OCI-LY1 (cell line): ENCODE measurements at regions not wholly inside any gene's neighbourhood (a gene's known extent, or its start where the extent isn't known, plus 50 kb on each side); places are given as distances from the start of the nearest gene placed in this dataset.

Experiments used
- H2AFZ ChIP-seq: fragments of 200-600 bp; sonication (generic), shearing (Covaris generic); 2 replicates; pipeline ENCODE4 v1.6.0; 2014; ENCODE audit warnings: antibody characterized with exemption, mild to moderate bottlenecking, low read length
- H3F3A ChIP-seq: fragments of 200-600 bp; sonication (generic), shearing (Covaris generic); 2 replicates; pipeline ENCODE4 v1.6.0; 2014; ENCODE audit warnings: mild to moderate bottlenecking, antibody characterized with exemption, low read length, moderate library complexity; ENCODE audit not compliant: insufficient read depth
- H3K27ac ChIP-seq: fragments of 200-600 bp; sonication (generic); 2 replicates; pipeline ENCODE4 v1.5.1; 2014; ENCODE audit warnings: low read length, mixed run types, mild to moderate bottlenecking, low read depth; ENCODE audit not compliant: poor library complexity, severe bottlenecking
- H3K27me3 ChIP-seq: fragments of 200-600 bp; sonication (generic); 2 replicates; pipeline ENCODE4 v1.6.0; 2014; ENCODE audit warnings: antibody characterized with exemption, mild to moderate bottlenecking, low read length, moderate library complexity; ENCODE audit not compliant: insufficient read depth
- H3K36me3 ChIP-seq: fragments of 200-600 bp; sonication (generic); 2 replicates; pipeline ENCODE4 v1.6.1; 2014; ENCODE audit warnings: mild to moderate bottlenecking, antibody characterized with exemption, low read length, moderate library complexity, mixed read lengths; ENCODE audit not compliant: insufficient read depth
- H3K4me1 ChIP-seq: fragments of 200-600 bp; sonication (generic); 2 replicates; pipeline ENCODE4 v1.5.1; 2014; ENCODE audit warnings: mild to moderate bottlenecking, low read length, moderate library complexity; ENCODE audit not compliant: insufficient read depth, severe bottlenecking
- H3K4me2 ChIP-seq: fragments of 200-600 bp; sonication (generic), shearing (Covaris generic); 2 replicates; pipeline ENCODE4 v1.6.1; 2014; ENCODE audit warnings: low read length
- H3K4me3 ChIP-seq: fragments of 200-600 bp; sonication (generic); 2 replicates; pipeline ENCODE4 v1.5.1; 2014; ENCODE audit warnings: low read length, low read depth, mild to moderate bottlenecking, mixed read lengths; ENCODE audit not compliant: poor library complexity, severe bottlenecking
- H3K79me2 ChIP-seq: fragments of 200-600 bp; shearing (Covaris generic); 2 replicates; pipeline ENCODE4 v1.6.1; 2016; ENCODE audit warnings: mixed run types, low read length, mixed read lengths; ENCODE audit not compliant: insufficient read depth
- H3K9ac ChIP-seq: fragments of 200-600 bp; sonication (generic), shearing (Covaris generic); 2 replicates; pipeline ENCODE4 v1.6.1; 2014; ENCODE audit warnings: mild to moderate bottlenecking, low read length, mixed read lengths
- H3K9me2 ChIP-seq: fragments of 200-600 bp; sonication (generic), shearing (Covaris generic); 2 replicates; pipeline ENCODE4 v1.6.1; 2014; ENCODE audit warnings: low read depth, mild to moderate bottlenecking, low read length, mixed read lengths
- H3K9me3 ChIP-seq: fragments of 200-600 bp; shearing (Covaris generic); 2 replicates; pipeline ENCODE4 v1.6.1; 2014; ENCODE audit warnings: low read length, mixed read lengths
- H4K20me1 ChIP-seq: fragments of 200-600 bp; sonication (generic), shearing (Covaris generic); 2 replicates; pipeline ENCODE4 v1.6.0; 2016; ENCODE audit warnings: mild to moderate bottlenecking, low read length; ENCODE audit not compliant: insufficient read depth
- CTCF ChIP-seq: fragments of 200-600 bp; sonication (generic), shearing (Covaris generic); IDR thresholded peaks from 2 replicates; pipeline ENCODE4 v1.5.1; 2017; ENCODE audit warnings: mild to moderate bottlenecking, antibody characterized with exemption, low read length, moderate library complexity, mixed read lengths
- EZH2 ChIP-seq: fragments of 200-600 bp; sonication (generic), shearing (Covaris generic); IDR thresholded peaks from 2 replicates; pipeline ENCODE4 v1.8.0; 2017; ENCODE audit warnings: borderline replicate concordance, mixed run types, mild to moderate bottlenecking, antibody characterized with exemption, low read length, moderate library complexity, mixed read lengths

GRCh38 chr15:24761704-24762302, 86.2 kb downstream of the NPAP1 start:
- TF ChIP-seq EZH2, result no peak
- TF ChIP-seq CTCF, result peak; percentile 59
- H3K4me2 ChIP-seq, result no peak overlapping the region
- no peaks in the 10 kb centered on the region for H4K20me1 ChIP-seq
- no peaks in the 10 kb centered on the region for H3K9me2 ChIP-seq
- H3K36me3 ChIP-seq, result no peaks in the 10 kb centered on the region
- H3F3A ChIP-seq, result no peaks in the 10 kb centered on the region
- H2AFZ ChIP-seq, result no peak overlapping the region
- no peak overlapping the region for H3K27ac ChIP-seq
- no peak overlapping the region for H3K4me3 ChIP-seq
- H3K9ac ChIP-seq, result no peak overlapping the region
- no peaks in the 10 kb centered on the region for H3K9me3 ChIP-seq
- H3K79me2 ChIP-seq, result no peaks in the 10 kb centered on the region
- no peaks in the 10 kb centered on the region for H3K4me1 ChIP-seq
- no peaks in the 10 kb centered on the region for H3K27me3 ChIP-seq

GRCh38 chr15:24763891-24764290, 88.3 kb downstream of the NPAP1 start:
- TF ChIP-seq CTCF (no peak), EZH2 (no peak)
- no peak overlapping the region for H3K4me2 ChIP-seq
- no peak overlapping the region for H3K9ac ChIP-seq
- no peaks in the 10 kb centered on the region for H3K4me1 ChIP-seq
- no peaks in the 10 kb centered on the region for H3F3A ChIP-seq
- H3K4me3 ChIP-seq, result no peak overlapping the region
- H3K27me3 ChIP-seq, result no peaks in the 10 kb centered on the region
- H3K36me3 ChIP-seq, result no peaks in the 10 kb centered on the region
- no peaks in the 10 kb centered on the region for H3K79me2 ChIP-seq
- no peak overlapping the region for H3K27ac ChIP-seq
- H3K9me3 ChIP-seq, result no peaks in the 10 kb centered on the region
- no peaks in the 10 kb centered on the region for H3K9me2 ChIP-seq
- no peaks in the 10 kb centered on the region for H4K20me1 ChIP-seq
- no peak overlapping the region for H2AFZ ChIP-seq

DNA sequence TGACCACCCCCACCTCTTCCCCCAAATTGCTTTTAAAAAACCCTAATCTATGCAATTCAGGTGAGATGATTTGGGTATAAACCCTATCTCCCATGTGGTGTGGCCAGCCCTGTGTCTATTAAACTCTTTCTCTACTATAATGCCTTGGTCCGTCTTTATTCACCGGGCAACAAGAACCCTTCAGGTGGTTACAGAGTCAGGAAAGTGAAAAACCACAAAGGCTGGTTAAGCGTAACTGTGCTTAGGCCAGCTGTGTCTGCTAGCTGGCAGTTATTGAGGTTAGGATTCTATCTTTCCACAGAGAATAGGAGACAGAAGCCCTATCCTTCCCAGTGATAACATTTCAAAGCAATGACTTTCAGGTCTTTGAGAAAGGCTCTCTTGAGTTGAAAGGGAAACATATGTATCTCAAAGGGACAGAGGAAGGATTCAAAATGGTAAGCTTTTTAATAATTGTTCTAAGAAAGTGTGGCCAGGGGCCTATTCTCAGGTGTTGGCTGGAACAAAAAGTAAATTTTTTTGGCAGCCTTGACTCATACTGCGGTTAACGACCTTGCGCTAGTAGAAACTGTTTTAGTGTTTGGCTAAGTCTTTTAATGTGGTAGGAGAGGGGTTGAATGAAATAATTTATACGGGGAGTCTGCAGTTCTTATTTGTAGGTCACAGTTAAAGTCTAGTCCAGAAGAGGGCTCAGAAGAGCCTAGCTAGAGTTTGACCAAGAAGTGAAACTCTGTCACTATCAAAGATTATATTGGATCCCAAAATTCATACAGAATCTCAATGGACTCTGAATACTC, 89.0 kb downstream of the NPAP1 start:
- Histone ChIP-seq H4K20me1 (no peaks in the 10 kb centered on the region), H3K4me1 (no peaks in the 10 kb centered on the region), H3K27me3 (no peaks in the 10 kb centered on the region), H3K36me3 (no peaks in the 10 kb centered on the region), H3K4me3 (no peak overlapping the region), H2AFZ (no peak overlapping the region), H3F3A (no peaks in the 10 kb centered on the region), H3K9ac (no peak overlapping the region), H3K27ac (no peak overlapping the region), H3K9me2 (no peaks in the 10 kb centered on the region), H3K79me2 (no peaks in the 10 kb centered on the region), H3K9me3 (no peaks in the 10 kb centered on the region), H3K4me2 (no peak overlapping the region)
- TF ChIP-seq EZH2, result no peak
- TF ChIP-seq CTCF, result no peak
